ENCODE measurements at regions not wholly inside any gene's neighbourhood (a gene's known extent, or its start where the extent isn't known, plus 50 kb on each side); places are given as distances from the start of the nearest gene placed in this dataset.

GRCh38 chr4:106454581-106454980 is 86.0 kb upstream of the GIMD1 start:
- TF ChIP-seq ELF4 (IDR thresholded peaks at IDR 0.05) (no peak), SP1 (IDR thresholded peaks at IDR 0.05) (no peak), LEF1 (IDR thresholded peaks at IDR 0.05; ENCODE audit: borderline replicate concordance) (no peak), TARDBP (IDR thresholded peaks at IDR 0.05) (no peak)
